Ishikawa (cell line): ENCODE measurements at regions not wholly inside any gene's neighbourhood (a gene's known extent, or its start where the extent isn't known, plus 50 kb on each side); places are given as distances from the start of the nearest gene placed in this dataset.

ENCODE experiments used
- EP300 ChIP-seq: IDR thresholded peaks from 2 replicates; pipeline ENCODE4 v1.6.1; 2012; ENCODE audit warnings: borderline replicate concordance
- REST ChIP-seq: IDR thresholded peaks from 2 replicates; pipeline ENCODE4 v1.6.1; 2012; ENCODE audit warnings: low read depth, mild to moderate bottlenecking
- TAF1 ChIP-seq: IDR thresholded peaks from 2 replicates; pipeline ENCODE4 v1.6.1; 2012; ENCODE audit warnings: low read depth, mild to moderate bottlenecking

GRCh38 chr22:47547881-47548650, 785.6 kb downstream of the TBC1D22A start:
- TF ChIP-seq TAF1 (no peak), EP300 (no peak), REST (no peak)
